ENCODE measurements at regions not wholly inside any gene's neighbourhood (a gene's known extent, or its start where the extent isn't known, plus 50 kb on each side); places are given as distances from the start of the nearest gene placed in this dataset.

- Histone ChIP-seq H3K27me3 (ENCODE audit: control insufficient read depth, extremely low read depth, insufficient read depth, low read length) (no peaks in the 10 kb centered on the region), H3K9me3 (ENCODE audit: control insufficient read depth, low read depth, low read length) (no peaks in the 10 kb centered on the region), H3K27ac (ENCODE audit: control insufficient read depth, insufficient read depth, low read length) (no peak overlapping the region), H3K9me1 (ENCODE audit: control insufficient read depth, extremely low read depth, insufficient read depth, low read length) (no peaks in the 10 kb centered on the region), H4K20me1 (ENCODE audit: control insufficient read depth, extremely low read depth, insufficient read depth, low read length) (no peaks in the 10 kb centered on the region), H3K79me2 (ENCODE audit: control insufficient read depth, insufficient read depth, low read length) (no peaks in the 10 kb centered on the region), H3K9ac (ENCODE audit: control insufficient read depth, extremely low read depth, insufficient read depth, low read length) (no peak overlapping the region), H3K4me3 (ENCODE audit: control insufficient read depth in 2 of 3, extremely low read depth in 1 of 3, insufficient read depth in 2 of 3, low read depth in 1 of 3, low read length in 3 of 3) (no peak overlapping the region), H3K36me3 (ENCODE audit: control insufficient read depth in 2 of 2, extremely low read depth in 1 of 2, insufficient read depth in 2 of 2, low read length in 2 of 2) (no peaks in the 10 kb centered on the region), H3K4me1 (ENCODE audit: control insufficient read depth, extremely low read depth, insufficient read depth, low read length) (no peaks in the 10 kb centered on the region), H2AFZ (ENCODE audit: control insufficient read depth, low read length) (no peak overlapping the region), H3K4me2 (ENCODE audit: control insufficient read depth, extremely low read depth, insufficient read depth, low read depth, low read length) (no peak overlapping the region)
- no peak for FAIRE-seq
- TF ChIP-seq, protein P1, sequence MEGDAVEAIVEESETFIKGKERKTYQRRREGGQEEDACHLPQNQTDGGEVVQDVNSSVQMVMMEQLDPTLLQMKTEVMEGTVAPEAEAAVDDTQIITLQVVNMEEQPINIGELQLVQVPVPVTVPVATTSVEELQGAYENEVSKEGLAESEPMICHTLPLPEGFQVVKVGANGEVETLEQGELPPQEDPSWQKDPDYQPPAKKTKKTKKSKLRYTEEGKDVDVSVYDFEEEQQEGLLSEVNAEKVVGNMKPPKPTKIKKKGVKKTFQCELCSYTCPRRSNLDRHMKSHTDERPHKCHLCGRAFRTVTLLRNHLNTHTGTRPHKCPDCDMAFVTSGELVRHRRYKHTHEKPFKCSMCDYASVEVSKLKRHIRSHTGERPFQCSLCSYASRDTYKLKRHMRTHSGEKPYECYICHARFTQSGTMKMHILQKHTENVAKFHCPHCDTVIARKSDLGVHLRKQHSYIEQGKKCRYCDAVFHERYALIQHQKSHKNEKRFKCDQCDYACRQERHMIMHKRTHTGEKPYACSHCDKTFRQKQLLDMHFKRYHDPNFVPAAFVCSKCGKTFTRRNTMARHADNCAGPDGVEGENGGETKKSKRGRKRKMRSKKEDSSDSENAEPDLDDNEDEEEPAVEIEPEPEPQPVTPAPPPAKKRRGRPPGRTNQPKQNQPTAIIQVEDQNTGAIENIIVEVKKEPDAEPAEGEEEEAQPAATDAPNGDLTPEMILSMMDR (optimal IDR thresholded peaks at IDR 0.05 in 1 of 3, IDR thresholded peaks at IDR 0.05 in 1 of 3, conservative IDR thresholded peaks at IDR 0.05 in 1 of 3; ENCODE audit: extremely low read depth in 1 of 3, insufficient read depth in 2 of 3, low read length in 3 of 3) = no peak
- no peak for TF ChIP-seq EZH2 (IDR thresholded peaks at IDR 0.05; ENCODE audit: low read length)
- DNase-seq (ENCODE audit: low read depth, low spot score) = no peak
- dilution Hi-C loops (cut with MboI; ENCODE audit: extremely low pct_ligation_motif_present, low sequenced_read_pairs) = no loop called here
Measured at GRCh38 chr2:136211701-136212100, 93.8 kb upstream of the CXCR4 start.

DNA sequence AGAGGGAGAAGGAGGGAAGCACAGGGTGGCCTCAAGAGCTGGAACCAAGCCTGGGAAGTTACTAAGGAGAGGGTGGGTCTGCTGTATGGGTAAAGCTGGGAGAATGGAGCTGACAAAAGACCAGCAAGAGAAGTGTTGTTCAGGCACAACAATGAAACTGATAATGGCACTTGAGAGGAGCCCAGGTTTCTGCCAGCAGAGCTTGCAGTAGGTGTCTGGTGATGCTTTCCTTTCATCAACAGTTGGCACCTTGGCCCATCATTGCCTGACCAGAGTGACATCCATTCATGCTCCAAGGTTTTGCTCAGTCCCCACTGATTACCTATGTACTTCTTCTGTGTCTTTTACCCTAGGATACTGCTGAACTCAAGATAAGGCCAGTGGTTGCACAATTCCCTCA lies 92.9 kb upstream of the CXCR4 start:
- DNase-seq (ENCODE audit: low read depth, low spot score) = no peak
- Histone ChIP-seq H3K9me3 (ENCODE audit: control insufficient read depth, low read depth, low read length) (no peaks in the 10 kb centered on the region), H3K36me3 (ENCODE audit: control insufficient read depth in 2 of 2, extremely low read depth in 1 of 2, insufficient read depth in 2 of 2, low read length in 2 of 2) (no peaks in the 10 kb centered on the region), H3K79me2 (ENCODE audit: control insufficient read depth, insufficient read depth, low read length) (no peaks in the 10 kb centered on the region), H3K4me3 (ENCODE audit: control insufficient read depth in 2 of 3, extremely low read depth in 1 of 3, insufficient read depth in 2 of 3, low read depth in 1 of 3, low read length in 3 of 3) (no peak overlapping the region), H2AFZ (ENCODE audit: control insufficient read depth, low read length) (no peak overlapping the region), H3K27ac (ENCODE audit: control insufficient read depth, insufficient read depth, low read length) (no peak overlapping the region), H3K9me1 (ENCODE audit: control insufficient read depth, extremely low read depth, insufficient read depth, low read length) (no peaks in the 10 kb centered on the region), H3K9ac (ENCODE audit: control insufficient read depth, extremely low read depth, insufficient read depth, low read length) (no peak overlapping the region), H3K4me2 (ENCODE audit: control insufficient read depth, extremely low read depth, insufficient read depth, low read depth, low read length) (no peak overlapping the region), H4K20me1 (ENCODE audit: control insufficient read depth, extremely low read depth, insufficient read depth, low read length) (no peaks in the 10 kb centered on the region), H3K27me3 (ENCODE audit: control insufficient read depth, extremely low read depth, insufficient read depth, low read length) (no peaks in the 10 kb centered on the region), H3K4me1 (ENCODE audit: control insufficient read depth, extremely low read depth, insufficient read depth, low read length) (no peaks in the 10 kb centered on the region)
- no peak for FAIRE-seq
- dilution Hi-C loops (cut with MboI; ENCODE audit: extremely low pct_ligation_motif_present, low sequenced_read_pairs) = no loop called here
- TF ChIP-seq, protein P1 (optimal IDR thresholded peaks at IDR 0.05 in 1 of 3, IDR thresholded peaks at IDR 0.05 in 1 of 3, conservative IDR thresholded peaks at IDR 0.05 in 1 of 3; ENCODE audit: extremely low read depth in 1 of 3, insufficient read depth in 2 of 3, low read length in 3 of 3) = no peak
- no peak for TF ChIP-seq EZH2 (IDR thresholded peaks at IDR 0.05; ENCODE audit: low read length)

All from keratinocyte (primary cell).